ENCODE measurements at regions not wholly inside any gene's neighbourhood (a gene's known extent, or its start where the extent isn't known, plus 50 kb on each side); places are given as distances from the start of the nearest gene placed in this dataset.
A peak's percentile ranks its signal among the peaks of the same experiment; 100 is the strongest.
"Not testable (repeated sequence)": the region's sequence is repeated elsewhere in the genome, so short reads cannot be mapped to it uniquely, and the experiment has no call there.

DNA sequence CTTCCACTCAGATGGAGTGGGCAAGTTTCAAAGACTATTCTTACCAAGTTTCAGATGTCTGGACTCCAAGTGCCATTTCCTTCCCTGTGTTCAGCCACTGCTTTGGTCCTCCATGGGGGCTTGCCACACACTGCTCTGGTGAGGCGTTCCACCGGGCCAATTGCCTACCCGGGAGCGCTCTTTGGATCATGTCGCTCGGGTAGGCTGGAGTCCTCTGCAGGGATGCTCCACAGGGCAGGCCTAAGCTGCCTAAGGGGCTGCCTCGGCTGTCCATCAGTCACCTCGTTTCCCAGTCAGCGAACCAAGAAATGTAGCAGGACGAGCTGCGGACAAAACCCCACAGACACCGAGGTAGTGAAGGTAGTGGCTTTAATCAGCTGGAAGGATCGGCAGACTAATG, 200.7 kb upstream of the KLF8 start:
- peak overlapping the region; percentile 43 for H2BK12ac ChIP-seq (ENCODE audit: low read length)
- peak overlapping the region; percentile 56 for H3K4me3 ChIP-seq (ENCODE audit: low read depth, low read length)
- H3K9me3 ChIP-seq (ENCODE audit: insufficient read depth, low read depth, low read length) = no peaks in the 10 kb centered on the region
- peak overlapping the region; percentile 91 for H3K14ac ChIP-seq (ENCODE audit: low read length)
- peak overlapping the region; percentile 67 for H2AFZ ChIP-seq (ENCODE audit: insufficient read depth, low read length, poor library complexity)
- H4K12ac ChIP-seq (ENCODE audit: low read depth, low read length) = no peak overlapping the region
- H2AK5ac ChIP-seq (ENCODE audit: low read length) = no peak overlapping the region
- no peak overlapping the region for H3K4me2 ChIP-seq (ENCODE audit: low read length)
- peak; percentile 26 to 53 for DNase-seq
- H3K27ac ChIP-seq (ENCODE audit: low read depth, low read length) = peak overlapping the region; percentile 82
- WGBS (ENCODE audit: extremely low coverage, insufficient coverage, insufficient read length) = no CpG with 5 or more reads among the region's 13 CpGs
- H3K79me2 ChIP-seq (ENCODE audit: control insufficient read depth, insufficient read depth, low read length, poor library complexity) = peaks cover 7% of the 10 kb centered on the region
- H3K36me3 ChIP-seq (ENCODE audit: control insufficient read depth in 1 of 2, insufficient read depth in 2 of 2, low read length in 2 of 2) = peaks cover 2 to 4% of the 10 kb centered on the region in 2 experiments
- peaks cover 4 to 8% of the 10 kb centered on the region in 2 experiments for H3K4me1 ChIP-seq (ENCODE audit: control insufficient read depth in 1 of 2, insufficient read depth in 2 of 2, low read length in 2 of 2)
- peak overlapping the region; percentile 93 for H4K91ac ChIP-seq (ENCODE audit: low read depth, low read length)
- H2BK5ac ChIP-seq (ENCODE audit: low read depth, low read length, poor library complexity) = peak overlapping the region; percentile 89
- H3K79me1 ChIP-seq (ENCODE audit: low read length) = peaks cover 15% of the 10 kb centered on the region
- H3K18ac ChIP-seq (ENCODE audit: low read length) = peak overlapping the region; percentile 37
- no peak overlapping the region for H3K23ac ChIP-seq (ENCODE audit: low read length)
- H3K4ac ChIP-seq (ENCODE audit: low read depth, low read length) = peak overlapping the region; percentile 34
- no peaks in the 10 kb centered on the region for H3K27me3 ChIP-seq (ENCODE audit: insufficient read depth, low read length)
- H3K9ac ChIP-seq (ENCODE audit: low read length) = no peak overlapping the region
- H4K8ac ChIP-seq (ENCODE audit: low read depth, low read length) = peak overlapping the region; percentile 76
- H2BK120ac ChIP-seq (ENCODE audit: insufficient read depth, low read length, poor library complexity) = peak overlapping the region; percentile 64

DNA sequence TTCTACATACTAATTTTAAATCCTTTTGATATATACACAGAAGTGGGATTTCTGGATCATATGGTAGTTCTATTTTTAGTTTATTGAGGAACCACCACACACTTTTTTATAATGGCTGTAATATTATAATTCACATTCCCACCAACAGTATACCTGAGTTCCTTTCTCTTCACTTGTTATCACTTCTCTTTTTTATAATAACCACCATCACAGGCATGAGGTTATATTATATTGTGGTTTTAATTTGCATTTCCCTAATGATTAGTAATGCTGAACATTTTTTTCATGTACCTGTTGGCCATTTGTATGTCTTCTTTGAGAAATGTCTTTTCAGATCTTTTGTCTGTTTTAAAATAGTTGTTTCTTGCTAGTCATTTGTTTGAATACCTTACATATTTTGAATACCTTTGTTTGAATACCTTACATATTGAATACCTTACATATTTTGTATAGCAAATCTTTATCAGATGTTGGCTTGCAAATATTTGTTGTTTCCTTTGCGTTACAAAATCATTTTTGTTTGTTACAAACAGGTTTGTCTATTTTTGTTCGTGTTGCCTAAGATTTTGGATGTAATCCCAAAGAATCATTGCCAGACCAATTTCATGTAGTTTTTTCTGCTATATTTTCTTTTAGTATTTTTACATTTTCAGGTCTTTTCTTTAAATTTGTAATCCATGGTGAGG, 198.5 kb upstream of the KLF8 start:
- H3K79me1 ChIP-seq (ENCODE audit: low read length) = peaks cover 12% of the 10 kb centered on the region
- no peak overlapping the region for H2BK5ac ChIP-seq (ENCODE audit: low read depth, low read length, poor library complexity)
- peaks cover 6% of the 10 kb centered on the region for H3K79me2 ChIP-seq (ENCODE audit: control insufficient read depth, insufficient read depth, low read length, poor library complexity)
- H3K9me3 ChIP-seq (ENCODE audit: insufficient read depth, low read depth, low read length) = no peaks in the 10 kb centered on the region
- H3K9ac ChIP-seq (ENCODE audit: low read length) = no peak overlapping the region
- peaks cover 0 to 2% of the 10 kb centered on the region in 2 experiments for H3K36me3 ChIP-seq (ENCODE audit: control insufficient read depth in 1 of 2, insufficient read depth in 2 of 2, low read length in 2 of 2)
- H3K14ac ChIP-seq (ENCODE audit: low read length) = no peak overlapping the region
- H2AK5ac ChIP-seq (ENCODE audit: low read length) = no peak overlapping the region
- H3K18ac ChIP-seq (ENCODE audit: low read length) = no peak overlapping the region
- H3K4me1 ChIP-seq (ENCODE audit: control insufficient read depth in 1 of 2, insufficient read depth in 2 of 2, low read length in 2 of 2) = peaks cover 0 to 1% of the 10 kb centered on the region in 2 experiments
- no CpG with 5 or more reads among the region's 2 CpGs for WGBS (ENCODE audit: extremely low coverage, insufficient coverage, insufficient read length)
- DNase-seq = peak in 1 of 2 donors; percentile 65
- no peak overlapping the region for H2BK120ac ChIP-seq (ENCODE audit: insufficient read depth, low read length, poor library complexity)
- no peak overlapping the region for H2BK12ac ChIP-seq (ENCODE audit: low read length)
- H3K4me2 ChIP-seq (ENCODE audit: low read length) = no peak overlapping the region
- H3K27me3 ChIP-seq (ENCODE audit: insufficient read depth, low read length) = no peaks in the 10 kb centered on the region
- H4K8ac ChIP-seq (ENCODE audit: low read depth, low read length) = no peak overlapping the region
- no peak overlapping the region for H2AFZ ChIP-seq (ENCODE audit: insufficient read depth, low read length, poor library complexity)
- H4K91ac ChIP-seq (ENCODE audit: low read depth, low read length) = no peak overlapping the region
- H3K23ac ChIP-seq (ENCODE audit: low read length) = no peak overlapping the region
- H3K27ac ChIP-seq (ENCODE audit: low read depth, low read length) = no peak overlapping the region
- H3K4me3 ChIP-seq (ENCODE audit: low read depth, low read length) = no peak overlapping the region
- no peak overlapping the region for H4K12ac ChIP-seq (ENCODE audit: low read depth, low read length)
- no peak overlapping the region for H3K4ac ChIP-seq (ENCODE audit: low read depth, low read length)

DNA sequence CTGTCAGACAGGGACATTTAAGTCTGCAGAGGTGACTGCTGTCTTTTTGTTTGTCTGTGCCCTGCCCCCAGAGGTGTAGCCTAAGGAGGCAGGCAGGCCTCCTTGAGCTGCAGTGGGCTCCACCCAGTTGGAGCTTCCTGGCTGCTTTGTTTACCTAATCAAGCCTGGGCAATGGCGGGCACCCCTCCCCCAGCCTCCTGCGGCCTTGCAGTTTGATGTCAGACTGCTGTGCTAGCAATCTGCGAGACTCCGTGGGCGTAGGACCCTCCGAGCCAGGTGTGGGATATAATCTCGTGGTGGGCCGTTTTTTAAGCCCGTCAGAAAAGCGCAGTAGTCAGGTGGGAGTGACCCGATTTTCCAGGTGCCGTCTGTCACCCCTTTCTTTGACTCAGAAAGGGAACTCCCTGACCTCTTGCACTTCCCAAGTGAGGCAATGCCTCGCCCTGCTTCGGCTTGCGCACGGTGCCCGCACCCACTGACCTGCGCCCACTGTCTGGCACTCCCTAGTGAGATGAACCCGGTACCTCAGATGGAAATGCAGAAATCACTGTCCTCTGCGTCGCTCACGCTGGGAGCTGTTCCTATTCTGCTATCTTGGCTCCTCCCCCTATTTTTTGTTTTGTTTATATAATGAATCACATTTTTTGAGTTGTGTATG, 179.4 kb upstream of the KLF8 start:
- H3K4me1 ChIP-seq (ENCODE audit: control insufficient read depth in 1 of 2, insufficient read depth in 2 of 2, low read length in 2 of 2); H2BK5ac ChIP-seq (ENCODE audit: low read depth, low read length, poor library complexity); H3K9me3 ChIP-seq (ENCODE audit: insufficient read depth, low read depth, low read length); H3K4me3 ChIP-seq (ENCODE audit: low read depth, low read length); H2AFZ ChIP-seq (ENCODE audit: insufficient read depth, low read length, poor library complexity); H4K8ac ChIP-seq (ENCODE audit: low read depth, low read length); H4K91ac ChIP-seq (ENCODE audit: low read depth, low read length); H3K36me3 ChIP-seq (ENCODE audit: control insufficient read depth in 1 of 2, insufficient read depth in 2 of 2, low read length in 2 of 2); H3K27ac ChIP-seq (ENCODE audit: low read depth, low read length); H3K14ac ChIP-seq (ENCODE audit: low read length); H3K27me3 ChIP-seq (ENCODE audit: insufficient read depth, low read length); H3K18ac ChIP-seq (ENCODE audit: low read length); DNase-seq; H2AK5ac ChIP-seq (ENCODE audit: low read length); H3K79me1 ChIP-seq (ENCODE audit: low read length); H2BK120ac ChIP-seq (ENCODE audit: insufficient read depth, low read length, poor library complexity); H3K4me2 ChIP-seq (ENCODE audit: low read length); H2BK12ac ChIP-seq (ENCODE audit: low read length); H3K79me2 ChIP-seq (ENCODE audit: control insufficient read depth, insufficient read depth, low read length, poor library complexity); H3K9ac ChIP-seq (ENCODE audit: low read length); H3K4ac ChIP-seq (ENCODE audit: low read depth, low read length); H4K12ac ChIP-seq (ENCODE audit: low read depth, low read length); H3K23ac ChIP-seq (ENCODE audit: low read length): not testable (repeated sequence)
- no CpG with 5 or more reads among the region's 22 CpGs for WGBS (ENCODE audit: extremely low coverage, insufficient coverage, insufficient read length)

DNA sequence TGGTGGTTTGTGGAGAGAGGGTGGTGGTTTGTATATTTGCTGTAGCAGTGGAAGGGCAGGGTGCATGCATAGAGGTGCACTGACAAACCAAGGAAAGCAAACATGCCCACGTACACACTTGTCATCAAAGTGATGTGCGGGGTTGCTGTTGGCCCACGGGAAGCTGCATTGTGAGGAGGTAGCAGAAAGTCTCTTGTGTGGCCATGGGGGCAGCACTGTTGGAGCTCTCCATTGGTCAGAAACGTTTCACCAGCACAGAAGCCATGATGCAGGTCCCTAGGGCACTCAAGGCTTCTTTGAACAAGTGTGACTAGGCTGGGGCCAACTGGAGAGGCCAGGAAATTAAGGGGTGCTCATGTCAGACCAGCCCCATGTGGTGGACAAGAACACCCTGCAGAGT, 174.8 kb upstream of the KLF8 start:
- Histone ChIP-seq H2BK5ac (ENCODE audit: low read depth, low read length, poor library complexity) (no peak overlapping the region), H3K36me3 (ENCODE audit: control insufficient read depth in 1 of 2, insufficient read depth in 2 of 2, low read length in 2 of 2) (no peaks in the 10 kb centered on the region), H3K4me1 (ENCODE audit: control insufficient read depth in 1 of 2, insufficient read depth in 2 of 2, low read length in 2 of 2) (no peaks in the 10 kb centered on the region), H4K8ac (ENCODE audit: low read depth, low read length) (no peak overlapping the region), H4K91ac (ENCODE audit: low read depth, low read length) (no peak overlapping the region), H4K12ac (ENCODE audit: low read depth, low read length) (no peak overlapping the region), H2AFZ (ENCODE audit: insufficient read depth, low read length, poor library complexity) (no peak overlapping the region), H2AK5ac (ENCODE audit: low read length) (no peak overlapping the region), H3K18ac (ENCODE audit: low read length) (no peak overlapping the region), H3K79me2 (ENCODE audit: control insufficient read depth, insufficient read depth, low read length, poor library complexity) (no peaks in the 10 kb centered on the region), H3K27ac (ENCODE audit: low read depth, low read length) (no peak overlapping the region), H3K4me3 (ENCODE audit: low read depth, low read length) (no peak overlapping the region), H2BK120ac (ENCODE audit: insufficient read depth, low read length, poor library complexity) (no peak overlapping the region), H3K14ac (ENCODE audit: low read length) (no peak overlapping the region), H3K4me2 (ENCODE audit: low read length) (no peak overlapping the region), H3K23ac (ENCODE audit: low read length) (no peak overlapping the region), H3K9me3 (ENCODE audit: insufficient read depth, low read depth, low read length) (no peaks in the 10 kb centered on the region), H3K4ac (ENCODE audit: low read depth, low read length) (no peak overlapping the region), H3K9ac (ENCODE audit: low read length) (no peak overlapping the region), H2BK12ac (ENCODE audit: low read length) (no peak overlapping the region), H3K79me1 (ENCODE audit: low read length) (peaks cover 2% of the 10 kb centered on the region), H3K27me3 (ENCODE audit: insufficient read depth, low read length) (no peaks in the 10 kb centered on the region)
- no peak for DNase-seq
- WGBS (ENCODE audit: extremely low coverage, insufficient coverage, insufficient read length) = no CpG with 5 or more reads among the region's 4 CpGs

Data from trophoblast cell (in vitro differentiated cells and primary cell).